GM12878 (cell line): ENCODE measurements at regions not wholly inside any gene's neighbourhood (a gene's known extent, or its start where the extent isn't known, plus 50 kb on each side); places are given as distances from the start of the nearest gene placed in this dataset.

ENCODE experiments used
- BHLHE40 ChIP-seq, 2 experiments: fragments of 450-650 bp in 1 of 2; IDR thresholded peaks; 2 replicates each; pipeline ENCODE4 v1.6.1; 2011 to 2017; ENCODE audit warnings: low read depth in 2 of 2, borderline replicate concordance in 1 of 2, improper control_type of control experiment in 1 of 2, low read length in 1 of 2, mild to moderate bottlenecking in 1 of 2
- CHD1 ChIP-seq: IDR thresholded peaks from 2 replicates; pipeline ENCODE4 v1.6.1; 2012; ENCODE audit warnings: low read depth, low read length, improper control_type of control experiment
- EED ChIP-seq: sonication (generic); IDR thresholded peaks from 2 replicates; pipeline ENCODE4 v1.6.1; 2016; ENCODE audit warnings: antibody characterized with exemption, low read depth
- MYC ChIP-seq: IDR thresholded peaks from 2 replicates; pipeline ENCODE4 v1.6.1; 2011; ENCODE audit warnings: mild to moderate bottlenecking, low read length, moderate library complexity, inconsistent platforms; ENCODE audit not compliant: insufficient read depth, insufficient replicate concordance, insufficient read length, severe bottlenecking
- RELA ChIP-seq: fragments of 450-650 bp; IDR thresholded peaks from 2 replicates; pipeline ENCODE4 v1.8.0; 2014; ENCODE audit warnings: borderline replicate concordance; ENCODE audit not compliant: partially characterized antibody
- SMAD1 ChIP-seq: fragments of 450-650 bp; IDR thresholded peaks from 2 replicates; pipeline ENCODE4 v1.6.1; 2018; ENCODE audit warnings: mild to moderate bottlenecking, low read depth; ENCODE audit not compliant: partially characterized antibody
- SP1 ChIP-seq: IDR thresholded peaks from one replicate; pipeline ENCODE4 v1.6.1; 2011; ENCODE audit warnings: low read depth, low read length
- TAF1 ChIP-seq: IDR thresholded peaks from 2 replicates; pipeline ENCODE4 v1.6.1; 2011; ENCODE audit warnings: mild to moderate bottlenecking, low read depth, low read length, borderline replicate concordance
- ZNF384 ChIP-seq: IDR thresholded peaks from 2 replicates; pipeline ENCODE4 v1.6.1; 2012; ENCODE audit warnings: low read depth, mild to moderate bottlenecking, low read length, improper control_type of control experiment, borderline replicate concordance
- TF ChIP-seq, protein P1 (sequence below): IDR thresholded peaks from 2 replicates; pipeline ENCODE4 v1.6.1; 2011; ENCODE audit warnings: mild to moderate bottlenecking, low read depth, low read length, moderate library complexity; ENCODE audit not compliant: insufficient replicate concordance
- TF ChIP-seq, protein P2 (sequence below), 3 experiments: IDR thresholded peaks in 2 of 3; conservative IDR thresholded peaks in 1 of 3; 2 replicates each; pipeline ENCODE4 v1.5.1; 2011; ENCODE audit warnings: low read depth in 3 of 3, low read length in 3 of 3, mild to moderate bottlenecking in 3 of 3, control low read depth in 2 of 3, moderate library complexity in 2 of 3, inconsistent platforms in 1 of 3, mixed read lengths in 1 of 3; ENCODE audit not compliant: control insufficient read depth in 2 of 3, insufficient read depth in 1 of 3; ENCODE audit errors: extremely low read depth in 1 of 3

DNA sequence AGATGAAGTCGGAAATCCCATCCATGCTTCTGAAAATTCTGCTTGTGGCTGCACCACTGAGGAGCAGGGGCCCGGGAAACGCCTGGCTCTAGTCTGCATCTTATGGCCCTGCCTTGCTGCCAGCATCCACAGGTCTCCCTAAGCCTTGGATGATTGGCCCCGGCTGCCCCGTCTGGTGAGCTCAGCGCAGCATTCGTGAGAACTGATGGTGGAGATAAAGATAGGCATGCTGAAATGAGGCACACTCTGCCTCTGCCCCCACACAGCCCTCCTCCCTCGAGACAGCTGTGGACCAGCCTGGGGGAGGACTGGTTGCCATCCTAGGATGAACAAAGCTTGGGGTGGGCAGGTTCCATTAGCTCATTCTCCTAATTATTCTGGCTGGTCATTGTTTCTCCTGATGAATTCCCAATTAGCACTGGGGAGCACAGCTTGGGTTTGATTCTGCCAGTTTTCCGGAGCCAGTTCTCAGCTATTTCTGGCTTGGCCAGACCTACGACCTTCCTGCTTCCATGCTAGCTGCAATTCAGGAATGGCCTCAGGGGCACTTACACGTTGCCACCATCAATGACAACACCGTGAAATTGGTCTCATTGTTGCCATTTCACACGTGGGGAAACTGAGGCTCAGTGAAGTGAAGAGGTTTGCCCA, 62.8 kb upstream of the CPEB4 start:
- TF ChIP-seq EED: no peak
- TF ChIP-seq, protein P1, sequence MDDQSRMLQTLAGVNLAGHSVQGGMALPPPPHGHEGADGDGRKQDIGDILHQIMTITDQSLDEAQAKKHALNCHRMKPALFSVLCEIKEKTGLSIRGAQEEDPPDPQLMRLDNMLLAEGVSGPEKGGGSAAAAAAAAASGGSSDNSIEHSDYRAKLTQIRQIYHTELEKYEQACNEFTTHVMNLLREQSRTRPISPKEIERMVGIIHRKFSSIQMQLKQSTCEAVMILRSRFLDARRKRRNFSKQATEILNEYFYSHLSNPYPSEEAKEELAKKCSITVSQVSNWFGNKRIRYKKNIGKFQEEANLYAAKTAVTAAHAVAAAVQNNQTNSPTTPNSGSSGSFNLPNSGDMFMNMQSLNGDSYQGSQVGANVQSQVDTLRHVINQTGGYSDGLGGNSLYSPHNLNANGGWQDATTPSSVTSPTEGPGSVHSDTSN: no peak
- no peak for TF ChIP-seq BHLHE40 (IDR thresholded peaks at IDR 0.05; ENCODE audit: borderline replicate concordance in 1 of 2, low read depth in 2 of 2, low read length in 1 of 2)
- no peak for TF ChIP-seq MYC
- TF ChIP-seq, protein P2, sequence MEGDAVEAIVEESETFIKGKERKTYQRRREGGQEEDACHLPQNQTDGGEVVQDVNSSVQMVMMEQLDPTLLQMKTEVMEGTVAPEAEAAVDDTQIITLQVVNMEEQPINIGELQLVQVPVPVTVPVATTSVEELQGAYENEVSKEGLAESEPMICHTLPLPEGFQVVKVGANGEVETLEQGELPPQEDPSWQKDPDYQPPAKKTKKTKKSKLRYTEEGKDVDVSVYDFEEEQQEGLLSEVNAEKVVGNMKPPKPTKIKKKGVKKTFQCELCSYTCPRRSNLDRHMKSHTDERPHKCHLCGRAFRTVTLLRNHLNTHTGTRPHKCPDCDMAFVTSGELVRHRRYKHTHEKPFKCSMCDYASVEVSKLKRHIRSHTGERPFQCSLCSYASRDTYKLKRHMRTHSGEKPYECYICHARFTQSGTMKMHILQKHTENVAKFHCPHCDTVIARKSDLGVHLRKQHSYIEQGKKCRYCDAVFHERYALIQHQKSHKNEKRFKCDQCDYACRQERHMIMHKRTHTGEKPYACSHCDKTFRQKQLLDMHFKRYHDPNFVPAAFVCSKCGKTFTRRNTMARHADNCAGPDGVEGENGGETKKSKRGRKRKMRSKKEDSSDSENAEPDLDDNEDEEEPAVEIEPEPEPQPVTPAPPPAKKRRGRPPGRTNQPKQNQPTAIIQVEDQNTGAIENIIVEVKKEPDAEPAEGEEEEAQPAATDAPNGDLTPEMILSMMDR (IDR thresholded peaks at IDR 0.05 in 2 of 3, conservative IDR thresholded peaks at IDR 0.05 in 1 of 3; ENCODE audit: control insufficient read depth in 2 of 3, extremely low read depth in 1 of 3, insufficient read depth in 1 of 3, low read depth in 3 of 3, low read length in 3 of 3): no peak
- TF ChIP-seq CHD1: no peak
- no peak for TF ChIP-seq TAF1
- TF ChIP-seq RELA: no peak
- TF ChIP-seq ZNF384: no peak
- TF ChIP-seq SMAD1: no peak
- TF ChIP-seq SP1: no peak
